ENCODE measurements at regions not wholly inside any gene's neighbourhood (a gene's known extent, or its start where the extent isn't known, plus 50 kb on each side); places are given as distances from the start of the nearest gene placed in this dataset.

DNA sequence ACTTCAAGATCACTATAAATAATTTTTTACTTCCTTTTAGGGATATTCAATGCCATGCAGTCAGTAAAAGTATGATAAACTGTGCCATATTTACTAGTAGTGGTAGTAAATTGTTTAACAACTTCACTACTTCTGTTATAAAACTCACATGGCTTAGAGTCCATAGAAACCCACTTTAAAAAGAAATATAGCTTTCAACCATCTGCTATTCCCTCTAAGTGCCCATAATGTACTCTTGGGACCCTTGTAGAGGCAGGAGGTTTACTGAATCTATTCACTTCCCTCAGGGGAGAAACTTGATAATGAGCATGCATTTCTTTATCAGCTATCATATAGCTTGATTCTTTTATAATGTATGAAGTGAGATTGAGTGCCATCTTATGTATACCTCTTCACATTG, 1448.4 kb upstream of the ALCAM start:
- H3K36me3 ChIP-seq (ENCODE audit: control insufficient read depth in 2 of 2, extremely low read depth in 1 of 2, insufficient read depth in 2 of 2, low read length in 2 of 2) = no peaks in the 10 kb centered on the region
- H3K4me3 ChIP-seq (ENCODE audit: control insufficient read depth in 2 of 3, extremely low read depth in 1 of 3, insufficient read depth in 2 of 3, low read depth in 1 of 3, low read length in 3 of 3) = no peak overlapping the region
- no peaks in the 10 kb centered on the region for H3K79me2 ChIP-seq (ENCODE audit: control insufficient read depth, insufficient read depth, low read length)
- H3K4me2 ChIP-seq (ENCODE audit: control insufficient read depth, extremely low read depth, insufficient read depth, low read depth, low read length) = no peak overlapping the region
- H2AFZ ChIP-seq (ENCODE audit: control insufficient read depth, low read length) = no peak overlapping the region
- no peak for TF ChIP-seq EZH2 (IDR thresholded peaks at IDR 0.05; ENCODE audit: low read length)
- TF ChIP-seq, protein P1, sequence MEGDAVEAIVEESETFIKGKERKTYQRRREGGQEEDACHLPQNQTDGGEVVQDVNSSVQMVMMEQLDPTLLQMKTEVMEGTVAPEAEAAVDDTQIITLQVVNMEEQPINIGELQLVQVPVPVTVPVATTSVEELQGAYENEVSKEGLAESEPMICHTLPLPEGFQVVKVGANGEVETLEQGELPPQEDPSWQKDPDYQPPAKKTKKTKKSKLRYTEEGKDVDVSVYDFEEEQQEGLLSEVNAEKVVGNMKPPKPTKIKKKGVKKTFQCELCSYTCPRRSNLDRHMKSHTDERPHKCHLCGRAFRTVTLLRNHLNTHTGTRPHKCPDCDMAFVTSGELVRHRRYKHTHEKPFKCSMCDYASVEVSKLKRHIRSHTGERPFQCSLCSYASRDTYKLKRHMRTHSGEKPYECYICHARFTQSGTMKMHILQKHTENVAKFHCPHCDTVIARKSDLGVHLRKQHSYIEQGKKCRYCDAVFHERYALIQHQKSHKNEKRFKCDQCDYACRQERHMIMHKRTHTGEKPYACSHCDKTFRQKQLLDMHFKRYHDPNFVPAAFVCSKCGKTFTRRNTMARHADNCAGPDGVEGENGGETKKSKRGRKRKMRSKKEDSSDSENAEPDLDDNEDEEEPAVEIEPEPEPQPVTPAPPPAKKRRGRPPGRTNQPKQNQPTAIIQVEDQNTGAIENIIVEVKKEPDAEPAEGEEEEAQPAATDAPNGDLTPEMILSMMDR (optimal IDR thresholded peaks at IDR 0.05 in 1 of 3, IDR thresholded peaks at IDR 0.05 in 1 of 3, conservative IDR thresholded peaks at IDR 0.05 in 1 of 3; ENCODE audit: extremely low read depth in 1 of 3, insufficient read depth in 2 of 3, low read length in 3 of 3) = no peak
- dilution Hi-C loops (cut with MboI; ENCODE audit: extremely low pct_ligation_motif_present, low sequenced_read_pairs) = no loop called here
- H3K27me3 ChIP-seq (ENCODE audit: control insufficient read depth, extremely low read depth, insufficient read depth, low read length) = no peaks in the 10 kb centered on the region
- H3K9ac ChIP-seq (ENCODE audit: control insufficient read depth, extremely low read depth, insufficient read depth, low read length) = no peak overlapping the region
- no peaks in the 10 kb centered on the region for H3K9me3 ChIP-seq (ENCODE audit: control insufficient read depth, low read depth, low read length)
- FAIRE-seq (no peak), DNase-seq (ENCODE audit: low read depth, low spot score) (no peak)
- no peaks in the 10 kb centered on the region for H3K4me1 ChIP-seq (ENCODE audit: control insufficient read depth, extremely low read depth, insufficient read depth, low read length)
- no peaks in the 10 kb centered on the region for H4K20me1 ChIP-seq (ENCODE audit: control insufficient read depth, extremely low read depth, insufficient read depth, low read length)
- no peaks in the 10 kb centered on the region for H3K9me1 ChIP-seq (ENCODE audit: control insufficient read depth, extremely low read depth, insufficient read depth, low read length)
- H3K27ac ChIP-seq (ENCODE audit: control insufficient read depth, insufficient read depth, low read length) = no peak overlapping the region

DNA sequence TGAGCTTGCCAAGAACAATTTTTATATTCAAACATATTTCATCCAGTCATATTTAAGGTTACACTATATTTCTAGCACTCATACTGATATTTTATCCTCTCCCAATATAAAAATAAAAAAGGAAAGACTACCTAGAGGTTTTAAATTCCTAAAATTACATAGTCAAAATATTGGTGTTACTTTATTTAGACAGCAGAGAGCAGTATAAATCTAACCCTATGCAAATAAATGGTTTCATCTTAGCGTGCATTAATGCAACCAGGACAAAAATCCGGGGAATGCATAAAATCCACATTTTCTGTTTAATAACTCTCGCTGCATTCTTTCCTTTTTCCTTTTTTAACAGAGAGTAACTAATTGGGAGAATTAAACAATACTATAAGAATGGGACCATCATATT, 1447.4 kb upstream of the ALCAM start:
- no peaks in the 10 kb centered on the region for H3K9me3 ChIP-seq (ENCODE audit: control insufficient read depth, low read depth, low read length)
- FAIRE-seq (no peak), DNase-seq (ENCODE audit: low read depth, low spot score) (no peak)
- H3K4me1 ChIP-seq (ENCODE audit: control insufficient read depth, extremely low read depth, insufficient read depth, low read length) = no peaks in the 10 kb centered on the region
- no peaks in the 10 kb centered on the region for H3K79me2 ChIP-seq (ENCODE audit: control insufficient read depth, insufficient read depth, low read length)
- H3K4me3 ChIP-seq (ENCODE audit: control insufficient read depth in 2 of 3, extremely low read depth in 1 of 3, insufficient read depth in 2 of 3, low read depth in 1 of 3, low read length in 3 of 3) = no peak overlapping the region
- H4K20me1 ChIP-seq (ENCODE audit: control insufficient read depth, extremely low read depth, insufficient read depth, low read length) = no peaks in the 10 kb centered on the region
- no peak overlapping the region for H3K27ac ChIP-seq (ENCODE audit: control insufficient read depth, insufficient read depth, low read length)
- dilution Hi-C loops (cut with MboI; ENCODE audit: extremely low pct_ligation_motif_present, low sequenced_read_pairs) = no loop called here
- TF ChIP-seq EZH2 (IDR thresholded peaks at IDR 0.05; ENCODE audit: low read length) = no peak
- TF ChIP-seq, protein P1 (optimal IDR thresholded peaks at IDR 0.05 in 1 of 3, IDR thresholded peaks at IDR 0.05 in 1 of 3, conservative IDR thresholded peaks at IDR 0.05 in 1 of 3; ENCODE audit: extremely low read depth in 1 of 3, insufficient read depth in 2 of 3, low read length in 3 of 3) = no peak
- H3K9ac ChIP-seq (ENCODE audit: control insufficient read depth, extremely low read depth, insufficient read depth, low read length) = no peak overlapping the region
- no peak overlapping the region for H3K4me2 ChIP-seq (ENCODE audit: control insufficient read depth, extremely low read depth, insufficient read depth, low read depth, low read length)
- no peaks in the 10 kb centered on the region for H3K36me3 ChIP-seq (ENCODE audit: control insufficient read depth in 2 of 2, extremely low read depth in 1 of 2, insufficient read depth in 2 of 2, low read length in 2 of 2)
- H3K27me3 ChIP-seq (ENCODE audit: control insufficient read depth, extremely low read depth, insufficient read depth, low read length) = no peaks in the 10 kb centered on the region
- H2AFZ ChIP-seq (ENCODE audit: control insufficient read depth, low read length) = no peak overlapping the region
- H3K9me1 ChIP-seq (ENCODE audit: control insufficient read depth, extremely low read depth, insufficient read depth, low read length) = no peaks in the 10 kb centered on the region
